K562 (cell line): ENCODE measurements at regions not wholly inside any gene's neighbourhood (a gene's known extent, or its start where the extent isn't known, plus 50 kb on each side); places are given as distances from the start of the nearest gene placed in this dataset.

ENCODE experiments used
- ATAC-seq: fragments of 200-7000 bp; cut with Tn5 transposase; 3 replicates; pipeline ENCODE4 v1.9.1; 2020; ENCODE audit warnings: moderate library complexity
- BruUV-seq: library from RNA; stranded (reverse); fragments of 400-500 nt; replicated peaks from 2 replicates; lab custom pipeline; 2021; lab: Mats Ljungman, UMichigan
- CTCF ChIA-PET: fragments of 300-600 bp; formaldehyde crosslinking; extraction: SDS; loops from one replicate; lab custom pipeline; 2021; ENCODE audit warnings: low intra/inter-chr PET ratio; lab: Yijun Ruan, JAX
- POLR2A ChIA-PET: fragments of 300-600, 350-650 bp; sonication (Branson Sonifier 250); formaldehyde crosslinking; extraction: SDS; loops from one replicate; lab custom pipeline; 2021; ENCODE audit warnings: antibody characterized with exemption, inconsistent platforms; lab: Yijun Ruan, JAX
- DNase-seq, 4 experiments: peaks; one replicate each; pipeline versions ENCODE4 v3.0.0 to v3.0.0-alpha.2; 2011 to 2018; ENCODE audit warnings: low spot score in 3 of 4, mixed read lengths in 3 of 4; ENCODE audit errors: extremely low read depth in 1 of 4
- FAIRE-seq: peaks from 2 replicates; lab custom pipeline; 2011; peaks lifted over from hg19 to GRCh38; lab: Jason Lieb, UNC
- H2AFZ ChIP-seq: 2 replicates; pipeline ENCODE4 v1.6.0; 2011; ENCODE audit warnings: low read depth, low read length, control low read depth, inconsistent platforms
- H3K27ac ChIP-seq: fragments of 200-600 bp; 3 replicates; pipeline ENCODE4 v1.8.0; 2011; ENCODE audit warnings: low read depth, mild to moderate bottlenecking, control low read depth, inconsistent platforms, low read length, moderate library complexity, mixed read lengths; ENCODE audit errors: extremely low read depth
- H3K27me3 ChIP-seq, 2 experiments: fragments of 300-600 bp in 1 of 2; 2 replicates in 1 of 2; 3 replicates in 1 of 2; pipeline versions ENCODE4 v1.6.0 to v1.8.0; 2011; ENCODE audit warnings: inconsistent platforms in 2 of 2, low read length in 2 of 2, mild to moderate bottlenecking in 1 of 2, mixed read lengths in 1 of 2, moderate library complexity in 1 of 2; ENCODE audit not compliant: control insufficient read depth in 2 of 2, insufficient read depth in 2 of 2
- H3K36me3 ChIP-seq: fragments of 300-600 bp; 3 replicates; pipeline ENCODE4 v1.8.0; 2011; ENCODE audit warnings: mild to moderate bottlenecking, low read length, inconsistent platforms; ENCODE audit not compliant: control insufficient read depth, insufficient read depth
- H3K4me1 ChIP-seq, 2 experiments: fragments of 200-600 bp in 1 of 2; replicated peaks in 1 of 2; 2 replicates in 1 of 2; 3 replicates in 1 of 2; pipeline versions ENCODE4 v1.5.1 to v1.8.0; 2011; ENCODE audit warnings: inconsistent platforms in 2 of 2, low read length in 2 of 2, mild to moderate bottlenecking in 1 of 2, mixed read lengths in 1 of 2, moderate library complexity in 1 of 2; ENCODE audit not compliant: control insufficient read depth in 2 of 2, insufficient read depth in 2 of 2
- H3K4me2 ChIP-seq: 2 replicates; pipeline ENCODE4 v1.6.1; 2011; ENCODE audit warnings: low read length, control low read depth, inconsistent platforms, mixed read lengths; ENCODE audit not compliant: insufficient read depth
- H3K4me3 ChIP-seq: fragments of 200-600 bp; sonication (generic), shearing (Covaris generic); 2 replicates; pipeline ENCODE4 v1.5.1; 2016; ENCODE audit warnings: control low read depth, inconsistent platforms
- H3K79me2 ChIP-seq: fragments of 200-600 bp; 3 replicates; pipeline ENCODE4 v1.8.0; 2011; ENCODE audit warnings: low read length, inconsistent platforms; ENCODE audit not compliant: control insufficient read depth, insufficient read depth
- H3K9ac ChIP-seq, 2 experiments: 2 replicates each; pipeline versions ENCODE4 v1.6.0 to v1.6.1; 2011; ENCODE audit warnings: low read depth in 2 of 2, low read length in 2 of 2, control low read depth in 1 of 2, inconsistent platforms in 1 of 2, mild to moderate bottlenecking in 1 of 2, mixed read lengths in 1 of 2; ENCODE audit not compliant: insufficient read depth in 1 of 2
- H3K9me1 ChIP-seq: one replicate; pipeline ENCODE4 v1.6.0; 2011; ENCODE audit warnings: inconsistent platforms, mild to moderate bottlenecking, low read length, moderate library complexity; ENCODE audit not compliant: control insufficient read depth, insufficient read depth
- H3K9me3 ChIP-seq: replicated peaks from 2 replicates; pipeline ENCODE4 v1.5.1; 2011; ENCODE audit warnings: low read depth, low read length, inconsistent platforms; ENCODE audit not compliant: control insufficient read depth, insufficient read depth
- H4K20me1 ChIP-seq: replicated peaks from 2 replicates; pipeline ENCODE4 v1.6.1; 2011; ENCODE audit warnings: low read length, inconsistent platforms, mixed read lengths; ENCODE audit not compliant: control insufficient read depth, insufficient read depth
- MBD2 ChIP-seq: sonication (generic); IDR thresholded peaks from 2 replicates; pipeline ENCODE4 v1.6.1; 2016; ENCODE audit warnings: low read depth, borderline replicate concordance
- MTA3 ChIP-seq: fragments of 450-650 bp; formaldehyde crosslinking; IDR thresholded peaks from 2 replicates; pipeline ENCODE4 v1.6.1; 2017; ENCODE audit warnings: mild to moderate bottlenecking, borderline replicate concordance
- PHTF2 ChIP-seq: fragments of 250-450 bp; sonication (Bioruptor Pico); IDR thresholded peaks from 2 replicates; pipeline ENCODE4 v1.5.0; 2021; ENCODE audit warnings: mild to moderate bottlenecking
- TRIM24 ChIP-seq, 2 experiments: fragments of 450-650 bp; IDR thresholded peaks; 2 replicates each; pipeline ENCODE4 v1.6.1; 2016
- ZNF311 ChIP-seq: fragments of 250-450 bp; sonication (Bioruptor Pico); IDR thresholded peaks from 2 replicates; pipeline ENCODE4 v1.4.0; 2020; ENCODE audit warnings: mild to moderate bottlenecking, moderate library complexity
- WGBS: fragments of 100-300 bp; shearing (Covaris generic); methylation state at CpG from one replicate; pipeline ENCODE4 v1.1.6; 2016; ENCODE audit warnings: low coverage, mixed read lengths; ENCODE audit not compliant: insufficient coverage; ENCODE audit errors: missing lambda C conversion rate; 5-methylcytosine and 5-hydroxymethylcytosine counted together
- in situ Hi-C: fragments of 300-500 bp; cut with MboI; formaldehyde crosslinking; loops from 4 replicates; pipeline ENCODE4 v1.15.0; 2018; ENCODE audit warnings: inconsistent platforms, mixed read lengths
- intact Hi-C: fragments of 100-400 bp; cut with micrococcal nuclease; formaldehyde crosslinking; loops from 2 replicates; pipeline ENCODE4 v1.14.2; 2022
- TF ChIP-seq, protein P1 (sequence below), 2 experiments: fragments of 450-650 bp; IDR thresholded peaks; 2 replicates each; pipeline ENCODE4 v1.6.1; 2016

DNA sequence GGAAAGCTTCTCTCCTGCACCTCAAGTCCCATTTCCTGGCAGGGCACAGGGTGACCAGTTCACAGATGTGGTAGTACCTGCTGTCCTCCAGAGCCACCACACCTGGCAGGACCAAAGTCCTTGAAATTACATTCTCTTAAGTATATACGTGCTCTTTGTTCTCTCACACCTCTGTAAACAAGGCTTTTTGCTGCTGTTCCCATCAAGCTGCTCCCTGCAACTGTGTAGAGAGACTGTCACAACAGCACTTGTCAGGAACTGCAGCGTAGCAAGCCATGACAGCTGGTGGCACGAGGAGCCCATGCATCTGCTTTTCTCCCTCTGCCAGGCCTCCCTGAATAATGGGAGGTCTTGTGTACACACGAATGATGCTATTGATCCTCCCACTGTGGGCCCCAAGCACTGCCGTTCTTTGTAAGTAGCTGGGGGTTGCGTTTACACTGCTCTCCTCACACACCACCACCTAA is 431.8 kb downstream of the CD83 start:
- Histone ChIP-seq H4K20me1 (no peaks in the 10 kb centered on the region), H3K4me1 (no peaks in the 10 kb centered on the region; a peak in 1 of 5 replicates), H3K9me1 (no peaks in the 10 kb centered on the region), H3K9ac (no peak overlapping the region; a peak in 1 of 4 replicates), H3K36me3 (no peaks in the 10 kb centered on the region), H3K4me2 (no peak overlapping the region), H3K27me3 (peaks cover 0 to 10% of the 10 kb centered on the region in 2 experiments; a peak in 3 of 5 replicates), H3K4me3 (no peak overlapping the region), H3K9me3 (no peaks in the 10 kb centered on the region), H3K27ac (no peak overlapping the region), H3K79me2 (no peaks in the 10 kb centered on the region), H2AFZ (no peak overlapping the region)
- intact Hi-C loops: no loop called here
- no peak for ATAC-seq
- CTCF ChIA-PET: no interaction called here
- POLR2A ChIA-PET: interaction anchor here (0.5 kb wide), 1 partner anchor 483 kb away, joined by 3 read pairs; no protein-coding TSS in a partner anchor
- in situ Hi-C loops: no loop called here
- no peak for FAIRE-seq
- WGBS: 8% methylated on average over 6 of the region's 6 CpGs
- no TSS peak for BruUV-seq
- no peak for TF ChIP-seq MBD2
- no peak for DNase-seq

DNA sequence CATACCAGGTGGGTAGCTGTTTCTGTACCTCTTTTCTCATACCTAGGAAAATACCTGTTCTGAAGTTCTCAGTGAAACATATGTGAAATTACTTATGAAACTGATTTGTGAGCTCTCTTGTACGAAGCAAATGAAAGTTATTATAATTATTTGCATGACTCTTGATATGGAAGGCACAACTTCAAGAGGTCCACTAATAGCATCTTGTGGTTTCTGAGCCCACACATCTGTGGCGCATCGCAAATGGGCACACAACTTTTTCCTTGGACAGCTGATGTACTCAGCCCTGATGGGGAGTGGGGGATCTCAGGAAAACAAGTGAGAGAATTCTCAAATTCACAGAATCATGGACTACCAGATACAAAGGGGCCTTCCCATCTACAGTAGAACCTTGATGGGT is 432.3 kb downstream of the CD83 start:
- ChIA-PET POLR2A (no interaction called here), CTCF (no interaction called here)
- no peaks in the 10 kb centered on the region for H3K4me1 ChIP-seq
- H3K9me3 ChIP-seq: no peaks in the 10 kb centered on the region
- ATAC-seq: no peak
- H4K20me1 ChIP-seq: no peaks in the 10 kb centered on the region
- no peaks in the 10 kb centered on the region for H3K9me1 ChIP-seq
- no peak overlapping the region for H3K27ac ChIP-seq
- no peaks in the 10 kb centered on the region for H3K79me2 ChIP-seq
- no peak overlapping the region for H3K4me3 ChIP-seq
- H3K36me3 ChIP-seq: no peaks in the 10 kb centered on the region
- WGBS: 43% methylated on average over 3 of the region's 3 CpGs
- no TSS peak for BruUV-seq
- H3K27me3 ChIP-seq: peaks cover 0 to 10% of the 10 kb centered on the region in 2 experiments; a peak in 3 of 5 replicates
- intact Hi-C loops: no loop called here
- no peak for FAIRE-seq
- in situ Hi-C loops: no loop called here
- no peak overlapping the region for H2AFZ ChIP-seq
- H3K4me2 ChIP-seq: no peak overlapping the region
- H3K9ac ChIP-seq: no peak overlapping the region
- DNase-seq: no peak
- TF ChIP-seq, protein P1, sequence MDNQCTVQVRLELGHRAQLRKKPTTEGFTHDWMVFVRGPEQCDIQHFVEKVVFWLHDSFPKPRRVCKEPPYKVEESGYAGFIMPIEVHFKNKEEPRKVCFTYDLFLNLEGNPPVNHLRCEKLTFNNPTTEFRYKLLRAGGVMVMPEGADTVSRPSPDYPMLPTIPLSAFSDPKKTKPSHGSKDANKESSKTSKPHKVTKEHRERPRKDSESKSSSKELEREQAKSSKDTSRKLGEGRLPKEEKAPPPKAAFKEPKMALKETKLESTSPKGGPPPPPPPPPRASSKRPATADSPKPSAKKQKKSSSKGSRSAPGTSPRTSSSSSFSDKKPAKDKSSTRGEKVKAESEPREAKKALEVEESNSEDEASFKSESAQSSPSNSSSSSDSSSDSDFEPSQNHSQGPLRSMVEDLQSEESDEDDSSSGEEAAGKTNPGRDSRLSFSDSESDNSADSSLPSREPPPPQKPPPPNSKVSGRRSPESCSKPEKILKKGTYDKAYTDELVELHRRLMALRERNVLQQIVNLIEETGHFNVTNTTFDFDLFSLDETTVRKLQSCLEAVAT (IDR thresholded peaks at IDR 0.05): no peak
- TF ChIP-seq MTA3 (no peak), ZNF311 (CRISPR knock-in tag) (no peak), TRIM24 (IDR thresholded peaks at IDR 0.05) (no peak), PHTF2 (CRISPR knock-in tag) (no peak)
